H1 (cell line): ENCODE measurements at regions not wholly inside any gene's neighbourhood (a gene's known extent, or its start where the extent isn't known, plus 50 kb on each side); places are given as distances from the start of the nearest gene placed in this dataset.

ENCODE experiments used
- ATF2 ChIP-seq: IDR thresholded peaks from 2 replicates; pipeline ENCODE4 v1.6.1; 2012; ENCODE audit warnings: low read length, inconsistent platforms
- MAX ChIP-seq: IDR thresholded peaks from 2 replicates; pipeline ENCODE4 v1.6.1; 2012; ENCODE audit warnings: inconsistent platforms

GRCh38 chr11:15579287-15580001 is 464.7 kb downstream of the INSC start:
- TF ChIP-seq MAX (no peak), ATF2 (no peak)
